HFF-Myc (cell line): ENCODE measurements at regions not wholly inside any gene's neighbourhood (a gene's known extent, or its start where the extent isn't known, plus 50 kb on each side); places are given as distances from the start of the nearest gene placed in this dataset.
"Not testable (repeated sequence)": the region's sequence is repeated elsewhere in the genome, so short reads cannot be mapped to it uniquely, and the experiment has no call there.

Experiments used
- DNase-seq: peaks from one replicate; pipeline ENCODE4 v3.0.0-alpha.2; 2011; ENCODE audit warnings: low read depth; ENCODE audit errors: extremely low read depth
- H3K4me3 ChIP-seq: replicated peaks from 2 replicates; pipeline ENCODE4 v1.5.1; 2011; ENCODE audit warnings: low read depth, mild to moderate bottlenecking, control low read depth, low read length
- TF ChIP-seq, protein P1 (sequence below): IDR thresholded peaks from 2 replicates; pipeline ENCODE4 v1.5.1; 2012; ENCODE audit warnings: mild to moderate bottlenecking, low read depth, low read length, control low read depth; ENCODE audit errors: missing control alignments

- no peak for DNase-seq
- H3K4me3 ChIP-seq: no peak overlapping the region
- TF ChIP-seq, protein P1, sequence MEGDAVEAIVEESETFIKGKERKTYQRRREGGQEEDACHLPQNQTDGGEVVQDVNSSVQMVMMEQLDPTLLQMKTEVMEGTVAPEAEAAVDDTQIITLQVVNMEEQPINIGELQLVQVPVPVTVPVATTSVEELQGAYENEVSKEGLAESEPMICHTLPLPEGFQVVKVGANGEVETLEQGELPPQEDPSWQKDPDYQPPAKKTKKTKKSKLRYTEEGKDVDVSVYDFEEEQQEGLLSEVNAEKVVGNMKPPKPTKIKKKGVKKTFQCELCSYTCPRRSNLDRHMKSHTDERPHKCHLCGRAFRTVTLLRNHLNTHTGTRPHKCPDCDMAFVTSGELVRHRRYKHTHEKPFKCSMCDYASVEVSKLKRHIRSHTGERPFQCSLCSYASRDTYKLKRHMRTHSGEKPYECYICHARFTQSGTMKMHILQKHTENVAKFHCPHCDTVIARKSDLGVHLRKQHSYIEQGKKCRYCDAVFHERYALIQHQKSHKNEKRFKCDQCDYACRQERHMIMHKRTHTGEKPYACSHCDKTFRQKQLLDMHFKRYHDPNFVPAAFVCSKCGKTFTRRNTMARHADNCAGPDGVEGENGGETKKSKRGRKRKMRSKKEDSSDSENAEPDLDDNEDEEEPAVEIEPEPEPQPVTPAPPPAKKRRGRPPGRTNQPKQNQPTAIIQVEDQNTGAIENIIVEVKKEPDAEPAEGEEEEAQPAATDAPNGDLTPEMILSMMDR: no peak
Observed at GRCh38 chr1:195193134-195193533, 1415.1 kb downstream of the KCNT2 start.

DNA sequence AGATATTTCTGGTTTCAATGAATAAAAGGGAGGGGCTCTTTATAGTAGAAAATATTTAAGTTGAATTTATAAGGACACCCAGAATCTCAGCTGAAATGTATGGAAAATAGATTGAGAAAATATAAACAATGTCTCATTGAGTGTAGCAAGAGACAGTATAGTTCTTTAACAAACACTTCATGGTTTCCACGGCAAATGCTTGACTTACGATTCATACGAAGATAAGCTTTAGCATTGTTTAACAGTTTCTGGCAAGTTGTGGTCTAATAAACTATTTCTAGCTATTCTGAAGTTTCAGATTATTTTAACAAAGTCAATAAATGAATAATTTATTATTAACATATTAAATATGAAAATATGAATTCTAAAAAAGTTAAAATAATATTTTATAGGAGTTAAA lies 1419.4 kb downstream of the KCNT2 start:
- DNase-seq: no peak
- TF ChIP-seq, protein P1: no peak
- no peak overlapping the region for H3K4me3 ChIP-seq

DNA sequence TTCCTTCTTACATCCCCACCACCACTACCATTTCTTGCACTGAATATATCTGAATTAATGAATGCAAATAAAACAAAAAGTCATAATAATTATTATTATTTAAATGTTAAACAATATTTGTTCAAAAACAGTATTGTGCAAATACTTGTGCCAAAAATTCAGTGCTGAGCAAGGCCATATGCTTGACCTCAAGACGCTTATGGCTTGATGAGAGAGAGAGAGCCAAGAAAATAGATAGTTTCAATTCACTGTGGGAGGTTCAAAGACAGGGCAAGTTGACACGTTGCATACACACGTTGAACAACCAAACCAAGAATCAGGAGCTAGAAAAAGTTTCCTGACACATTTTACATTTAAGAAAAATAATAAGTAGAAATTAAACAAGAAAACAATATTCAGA lies 1421.7 kb downstream of the KCNT2 start:
- TF ChIP-seq, protein P1: no peak
- no peak for DNase-seq
- no peak overlapping the region for H3K4me3 ChIP-seq

- TF ChIP-seq, protein P1: no peak
- DNase-seq: no peak
- no peak overlapping the region for H3K4me3 ChIP-seq
Observed at GRCh38 chr1:195185736-195186135, 1422.5 kb downstream of the KCNT2 start.

- TF ChIP-seq, protein P1: no peak
- no peak overlapping the region for H3K4me3 ChIP-seq
- DNase-seq: no peak
Observed at GRCh38 chr1:195185321-195185720, 1422.9 kb downstream of the KCNT2 start.

DNA sequence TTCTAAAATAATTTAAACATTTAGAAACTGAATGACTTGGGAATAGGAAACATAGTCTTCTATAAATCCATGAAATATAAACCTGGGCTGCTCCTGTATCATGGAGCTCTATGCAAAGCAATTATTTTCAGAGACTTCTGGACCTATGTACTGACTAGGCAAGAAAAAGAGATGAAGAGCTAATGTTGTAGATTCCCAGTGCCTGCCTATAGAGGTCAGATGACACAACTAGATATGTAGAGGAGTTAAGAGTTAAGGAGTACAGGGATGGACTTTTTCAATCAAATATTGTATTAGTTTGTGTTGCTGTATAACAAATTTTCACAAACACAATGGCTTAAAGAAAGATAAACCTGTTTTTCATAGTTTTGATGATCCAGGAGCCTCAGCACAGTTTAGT lies 1434.5 kb downstream of the KCNT2 start:
- TF ChIP-seq, protein P1: no peak
- H3K4me3 ChIP-seq: no peak overlapping the region
- no peak for DNase-seq

- not testable (repeated sequence) for DNase-seq, H3K4me3 ChIP-seq
Observed at GRCh38 chr1:195159795-195160194, 1448.4 kb downstream of the KCNT2 start.
